GM21515 (cell line): ENCODE measurements at regions not wholly inside any gene's neighbourhood (a gene's known extent, or its start where the extent isn't known, plus 50 kb on each side); places are given as distances from the start of the nearest gene placed in this dataset.

Experiments used
- ATAC-seq: cut with Tn5 transposase; IDR thresholded peaks from one replicate; pipeline ENCODE4 v1.9.1; 2021; ENCODE audit not compliant: unreplicated experiment

DNA sequence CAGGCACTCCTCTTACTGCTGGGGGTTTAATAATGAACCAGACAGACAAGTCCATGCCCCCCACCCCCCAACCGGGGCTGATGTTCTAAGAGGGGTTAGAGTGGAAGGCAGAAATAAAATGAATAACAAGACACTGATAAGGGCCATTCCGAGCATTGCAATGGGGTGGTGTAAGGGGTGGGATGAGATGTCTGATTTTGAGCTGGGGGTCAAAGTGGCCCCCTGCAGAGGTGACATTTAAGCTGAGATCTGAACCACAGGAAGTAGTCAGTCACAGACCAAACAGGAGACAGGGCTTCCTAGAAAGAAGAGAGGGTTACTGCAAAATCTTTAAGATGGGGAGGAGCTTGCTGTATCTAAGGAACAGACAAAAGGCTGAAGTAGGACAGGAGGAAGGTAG is 180.6 kb upstream of the SH3BP4 start:
- no peak for ATAC-seq

DNA sequence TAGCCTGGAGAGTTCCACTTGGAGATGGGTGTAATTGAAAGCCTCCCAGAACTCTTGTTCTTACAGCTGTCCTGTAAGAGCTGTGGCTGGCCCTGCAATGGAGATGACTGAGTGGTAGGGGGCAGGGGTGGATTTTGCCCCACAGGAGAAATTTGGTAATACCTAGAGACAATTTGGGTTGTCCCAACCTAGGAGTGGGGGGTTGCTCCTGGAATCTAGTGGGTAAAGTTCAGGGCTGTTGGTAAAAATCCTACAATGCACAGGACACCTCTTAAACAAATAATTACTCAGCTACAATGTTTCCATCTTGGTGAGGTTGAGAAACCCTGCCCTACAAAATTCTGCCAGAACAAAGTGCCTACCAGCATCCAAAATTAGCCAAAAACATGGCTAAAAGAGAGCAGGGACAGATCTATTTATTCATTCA is 181.1 kb upstream of the SH3BP4 start:
- no peak for ATAC-seq

GRCh38 chr2:234770031-234770506 is 181.7 kb upstream of the SH3BP4 start:
- ATAC-seq, result no peak

DNA sequence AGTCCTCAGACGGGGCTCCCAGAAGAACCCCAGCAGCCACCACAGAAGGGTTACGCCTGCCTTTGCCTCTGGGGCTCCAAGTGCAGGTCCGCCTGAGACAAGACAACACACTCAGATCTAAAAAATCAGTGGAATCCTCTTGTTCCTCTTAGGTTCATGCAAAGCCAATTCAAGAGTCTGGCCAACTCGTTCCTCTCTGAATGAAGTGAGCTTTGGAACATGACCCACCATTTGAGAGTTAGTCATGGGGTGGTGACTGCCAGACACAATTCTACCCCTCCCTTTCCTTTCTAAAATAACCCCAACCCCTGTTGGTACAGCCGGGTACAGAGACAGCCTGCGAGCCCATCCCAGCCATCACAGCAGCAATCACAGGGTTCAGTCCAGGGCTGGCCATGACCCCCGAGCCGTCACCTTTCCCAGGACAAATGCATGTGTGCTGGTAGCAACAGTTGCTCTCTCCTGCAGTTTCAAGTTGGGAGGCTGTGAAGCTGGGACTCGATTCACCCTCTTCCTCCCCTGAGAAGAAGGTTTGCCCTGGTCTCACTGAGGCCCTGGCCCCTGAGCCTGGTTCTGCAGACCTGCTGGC is 183.1 kb upstream of the SH3BP4 start:
- ATAC-seq, result no peak

- ATAC-seq, result no peak
Measured at GRCh38 chr2:234765279-234765678, 186.5 kb upstream of the SH3BP4 start.

- ATAC-seq, result no peak
Measured at GRCh38 chr2:234764372-234764771, 187.4 kb upstream of the SH3BP4 start.

GRCh38 chr2:234763002-234763873 is 188.6 kb upstream of the SH3BP4 start:
- ATAC-seq, result no peak

DNA sequence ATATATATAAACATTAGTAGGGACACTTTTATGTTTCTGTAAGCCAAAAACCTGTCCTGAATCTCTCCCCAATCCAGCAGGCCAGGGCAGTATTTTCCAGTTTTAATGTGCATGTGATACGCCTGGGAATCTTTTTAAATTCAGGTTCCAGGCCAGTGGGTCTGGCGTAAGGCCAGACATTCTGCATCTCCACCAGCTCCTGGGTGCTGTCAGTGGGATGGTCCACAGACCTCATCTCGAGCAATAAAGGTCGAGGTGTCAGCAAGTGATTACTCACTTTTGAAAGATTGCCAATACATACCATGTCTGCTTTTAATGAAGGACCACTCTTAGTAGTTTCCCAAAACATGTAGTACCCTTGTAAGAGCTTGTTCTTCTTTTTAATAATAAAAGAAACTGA is 189.9 kb upstream of the SH3BP4 start:
- ATAC-seq, result no peak

DNA sequence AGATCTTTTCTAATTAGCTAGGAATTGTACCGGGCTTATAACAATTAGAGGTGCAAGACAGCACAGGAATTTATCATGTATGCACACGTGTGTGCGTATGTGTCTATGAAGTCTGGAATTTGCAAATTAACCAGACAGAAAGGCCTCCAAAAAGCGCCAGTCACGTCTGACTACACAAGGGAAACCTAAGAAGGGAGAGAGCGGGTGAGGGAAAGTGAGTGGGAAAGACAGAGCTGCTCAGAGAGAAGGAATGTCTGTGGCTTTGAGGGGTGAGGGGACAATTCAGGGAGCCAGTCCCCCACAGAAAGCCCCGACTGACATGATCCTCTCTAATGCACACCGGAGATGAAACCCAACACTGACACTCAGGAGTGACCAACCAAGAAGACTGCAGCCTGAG is 197.7 kb upstream of the SH3BP4 start:
- ATAC-seq, result no peak

DNA sequence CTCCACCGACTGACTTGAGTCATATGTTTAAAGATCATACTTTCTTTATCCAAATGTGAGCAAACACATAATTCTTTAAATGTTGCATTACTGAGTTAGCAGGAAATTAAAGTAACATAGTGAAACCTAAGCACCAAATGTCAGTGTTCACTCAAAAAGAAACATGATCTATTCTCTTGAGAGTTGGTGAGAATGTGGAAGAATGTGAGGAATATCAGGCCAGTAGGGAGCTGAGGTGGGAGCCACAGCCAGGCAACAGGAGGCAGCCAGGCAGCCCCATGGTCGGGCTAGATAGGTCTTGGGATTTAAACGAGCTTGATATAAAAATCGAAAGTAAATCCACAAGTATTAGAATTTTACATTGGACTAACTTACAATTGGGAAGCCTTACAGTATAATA is 198.1 kb upstream of the SH3BP4 start:
- ATAC-seq, result no peak

GRCh38 chr2:234752966-234753365 is 198.9 kb upstream of the SH3BP4 start:
- no peak for ATAC-seq

DNA sequence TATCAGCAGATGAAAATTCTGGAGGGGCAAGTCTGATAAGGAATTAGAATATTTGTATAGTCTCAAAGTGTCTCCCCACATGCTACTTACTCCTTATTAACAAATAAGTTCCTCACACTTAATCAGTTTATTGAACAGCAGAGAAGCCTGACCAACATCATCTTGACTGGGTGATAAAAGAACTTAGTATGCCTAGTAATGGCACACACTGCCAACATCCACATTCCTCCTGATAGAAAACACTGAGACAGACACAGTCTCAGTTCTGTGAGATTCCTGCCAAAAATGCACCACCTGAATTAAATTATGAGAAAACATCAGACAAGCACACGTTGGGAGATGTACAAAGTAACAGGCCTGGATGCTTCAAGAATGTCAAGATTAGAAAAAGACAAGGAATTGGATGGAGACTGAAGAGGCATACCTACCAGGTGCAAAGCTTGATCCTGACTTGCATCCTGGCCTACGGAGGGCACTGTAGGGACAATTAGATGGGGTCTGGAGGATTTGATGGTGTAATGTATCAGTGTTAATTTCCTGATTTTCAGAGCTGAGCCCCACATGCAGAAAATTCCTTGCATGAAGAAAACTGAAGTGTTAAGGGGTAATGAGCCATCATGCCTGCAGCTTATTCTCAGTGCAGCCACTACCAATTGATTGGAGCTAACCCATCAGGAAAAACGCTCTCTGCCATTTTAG is 200.4 kb upstream of the SH3BP4 start:
- ATAC-seq, result no peak

DNA sequence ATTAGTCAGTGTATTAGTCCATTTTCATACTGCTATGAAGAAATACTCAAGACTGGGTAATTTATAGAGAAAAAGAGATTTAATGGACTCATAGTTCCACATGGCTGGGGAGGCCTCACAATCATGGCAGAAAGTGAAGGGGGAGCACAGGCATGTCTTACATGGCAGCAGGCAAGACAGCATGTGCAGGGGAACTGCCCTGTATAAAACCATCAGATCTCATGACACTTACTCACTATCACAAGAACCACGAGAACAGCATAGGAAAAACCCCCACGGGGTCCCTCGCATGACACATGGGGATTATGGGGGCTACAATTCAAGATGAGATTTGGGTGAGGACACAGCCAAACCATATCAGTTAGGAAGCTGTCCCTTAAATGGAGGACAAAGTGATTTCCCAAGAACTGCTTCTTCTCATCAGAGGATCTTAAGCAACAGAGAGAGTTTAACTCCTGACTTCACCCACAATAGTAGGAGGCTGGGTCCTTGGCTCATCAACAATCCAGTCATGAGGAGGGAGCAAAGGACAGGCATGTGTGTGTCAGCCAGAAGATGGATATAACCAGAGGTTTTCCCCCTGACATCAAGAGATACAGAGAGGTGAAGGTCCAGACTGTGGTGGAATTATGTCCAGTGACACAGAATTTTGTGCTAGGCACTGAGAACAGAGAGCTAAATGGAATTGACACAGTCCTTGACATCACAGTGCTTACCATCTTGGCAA is 203.8 kb upstream of the SH3BP4 start:
- no peak for ATAC-seq

GRCh38 chr2:234747032-234747431 is 204.8 kb upstream of the SH3BP4 start:
- ATAC-seq, result no peak

DNA sequence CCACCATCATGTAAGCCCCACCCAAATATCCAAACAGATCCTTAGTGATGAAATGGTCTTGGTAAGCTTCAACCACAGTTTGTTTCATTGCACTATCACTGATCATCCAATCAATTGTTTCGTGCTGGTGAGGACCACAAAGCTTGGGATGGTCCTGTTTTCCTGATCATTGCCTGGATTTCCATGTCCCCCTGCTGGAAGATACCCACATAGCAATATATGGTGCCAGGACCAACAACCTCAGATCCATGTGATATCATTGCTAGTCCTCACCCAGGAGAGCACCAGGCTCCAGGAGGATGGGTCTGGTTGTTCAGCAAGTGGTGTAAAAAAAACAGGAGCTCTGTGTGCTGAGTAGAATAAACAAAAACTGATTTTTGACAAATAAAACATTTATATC is 206.5 kb upstream of the SH3BP4 start:
- no peak for ATAC-seq

DNA sequence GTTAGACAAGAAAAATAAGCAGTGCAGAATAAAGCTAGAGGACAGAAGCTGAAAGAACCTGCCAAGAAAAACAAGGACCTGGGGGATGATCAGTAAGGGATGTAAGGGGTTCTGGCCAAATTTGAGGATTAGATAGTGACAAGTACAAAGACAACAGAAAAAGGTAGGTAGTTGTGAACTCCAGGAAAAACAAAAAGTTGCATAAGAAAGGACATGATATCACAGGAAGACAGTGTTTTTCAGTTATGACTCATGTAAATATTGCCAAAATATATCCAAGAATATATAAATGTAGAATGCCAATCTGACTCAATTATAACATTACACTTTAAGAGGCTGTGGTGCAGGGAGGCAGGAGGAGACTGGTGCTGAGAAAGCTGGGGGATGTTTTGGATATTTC is 209.8 kb upstream of the SH3BP4 start:
- ATAC-seq, result no peak

DNA sequence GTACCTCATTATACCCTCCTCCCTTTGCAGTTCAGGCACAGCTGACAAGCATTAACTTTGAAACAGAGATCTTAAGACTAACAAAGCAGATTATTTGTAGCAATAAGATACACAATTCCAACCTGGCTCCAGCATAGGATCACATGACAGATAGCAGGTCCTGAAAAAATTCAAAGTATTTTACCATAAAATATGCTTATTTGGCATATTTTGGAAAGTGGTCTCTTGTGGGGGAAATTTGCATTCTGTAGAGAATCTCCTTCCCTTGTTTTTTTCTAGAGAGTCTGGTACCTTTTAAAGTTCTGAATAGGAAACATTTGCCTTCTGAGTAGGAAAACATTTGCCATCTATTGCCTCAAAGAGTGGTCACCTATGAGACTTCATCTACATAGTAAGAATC is 212.8 kb upstream of the SH3BP4 start:
- no peak for ATAC-seq

GRCh38 chr2:234735829-234736228 is 216.0 kb upstream of the SH3BP4 start:
- no peak for ATAC-seq

GRCh38 chr2:234733795-234734600 is 217.8 kb upstream of the SH3BP4 start:
- ATAC-seq, result no peak

DNA sequence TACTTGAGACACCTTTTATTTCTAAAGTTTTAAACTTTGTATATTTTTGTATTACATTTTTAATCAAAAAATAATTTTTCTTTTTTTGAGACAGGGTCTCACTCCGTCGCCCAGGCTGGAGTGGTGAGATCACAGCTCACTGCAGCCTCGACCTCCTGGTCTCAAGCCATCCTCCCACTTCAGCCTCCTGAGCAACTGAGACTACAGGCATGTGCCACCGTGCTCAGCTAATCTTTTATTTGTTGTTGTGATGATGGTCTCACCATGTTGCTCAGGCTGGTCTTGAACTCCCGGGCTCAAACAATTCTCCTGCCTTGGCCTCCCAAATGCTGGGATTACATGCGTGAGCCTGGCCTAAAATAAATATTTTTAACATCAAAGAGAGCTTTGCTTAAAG is 218.7 kb upstream of the SH3BP4 start:
- no peak for ATAC-seq
